PC-9 (cell line): ENCODE measurements at regions not wholly inside any gene's neighbourhood (a gene's known extent, or its start where the extent isn't known, plus 50 kb on each side); places are given as distances from the start of the nearest gene placed in this dataset.

Experiments used
- EZH2 ChIP-seq: fragments of 200-600 bp; sonication (generic); IDR thresholded peaks from 2 replicates; pipeline ENCODE4 v1.8.0; 2017; ENCODE audit warnings: antibody characterized with exemption, low read depth
- TF ChIP-seq, protein P1 (sequence below): fragments of 200-600 bp; sonication (generic); conservative IDR thresholded peaks from 2 replicates; pipeline ENCODE4 v1.6.1; 2017; ENCODE audit warnings: mixed run types, antibody characterized with exemption, mild to moderate bottlenecking, moderate library complexity

DNA sequence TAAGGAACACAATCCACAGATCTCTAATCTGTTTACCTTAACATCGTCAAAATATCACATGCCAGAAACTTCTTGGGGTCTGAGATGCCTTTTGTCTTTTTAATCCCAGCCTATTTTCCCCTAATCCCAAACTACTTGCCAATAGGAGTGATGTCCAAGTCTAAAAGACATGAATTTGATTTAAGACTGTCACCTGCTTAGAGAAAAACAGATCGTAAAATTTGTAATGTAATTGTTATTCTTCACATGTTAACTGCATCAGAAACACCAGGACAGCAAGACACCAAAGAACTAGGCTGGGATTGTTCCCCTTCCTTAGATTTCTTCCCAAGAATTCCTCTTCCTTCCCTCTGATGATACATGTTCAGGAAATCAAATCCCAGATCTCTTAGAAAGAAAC is 198.1 kb upstream of the ARHGAP20 start:
- no peak for TF ChIP-seq EZH2
- TF ChIP-seq, protein P1, sequence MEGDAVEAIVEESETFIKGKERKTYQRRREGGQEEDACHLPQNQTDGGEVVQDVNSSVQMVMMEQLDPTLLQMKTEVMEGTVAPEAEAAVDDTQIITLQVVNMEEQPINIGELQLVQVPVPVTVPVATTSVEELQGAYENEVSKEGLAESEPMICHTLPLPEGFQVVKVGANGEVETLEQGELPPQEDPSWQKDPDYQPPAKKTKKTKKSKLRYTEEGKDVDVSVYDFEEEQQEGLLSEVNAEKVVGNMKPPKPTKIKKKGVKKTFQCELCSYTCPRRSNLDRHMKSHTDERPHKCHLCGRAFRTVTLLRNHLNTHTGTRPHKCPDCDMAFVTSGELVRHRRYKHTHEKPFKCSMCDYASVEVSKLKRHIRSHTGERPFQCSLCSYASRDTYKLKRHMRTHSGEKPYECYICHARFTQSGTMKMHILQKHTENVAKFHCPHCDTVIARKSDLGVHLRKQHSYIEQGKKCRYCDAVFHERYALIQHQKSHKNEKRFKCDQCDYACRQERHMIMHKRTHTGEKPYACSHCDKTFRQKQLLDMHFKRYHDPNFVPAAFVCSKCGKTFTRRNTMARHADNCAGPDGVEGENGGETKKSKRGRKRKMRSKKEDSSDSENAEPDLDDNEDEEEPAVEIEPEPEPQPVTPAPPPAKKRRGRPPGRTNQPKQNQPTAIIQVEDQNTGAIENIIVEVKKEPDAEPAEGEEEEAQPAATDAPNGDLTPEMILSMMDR: no peak
